ENCODE measurements at regions not wholly inside any gene's neighbourhood (a gene's known extent, or its start where the extent isn't known, plus 50 kb on each side); places are given as distances from the start of the nearest gene placed in this dataset.
"Not testable (repeated sequence)": the region's sequence is repeated elsewhere in the genome, so short reads cannot be mapped to it uniquely, and the experiment has no call there.

- Histone ChIP-seq H3K4me1 (ENCODE audit: control insufficient read depth in 2 of 2, insufficient read depth in 2 of 2, low read length in 2 of 2) (peaks cover 15 to 42% of the 10 kb centered on the region in 2 donors), H3K9me3 (ENCODE audit: control insufficient read depth in 2 of 3, low read length in 3 of 3) (no peaks in the 10 kb centered on the region), H3K36me3 (ENCODE audit: control insufficient read depth in 2 of 3, insufficient read depth in 3 of 3, low read length in 3 of 3) (no peaks in the 10 kb centered on the region), H3K27ac (ENCODE audit: low read depth, low read length) (no peak overlapping the region), H3K4me3 (ENCODE audit: low read length) (no peak overlapping the region), H3K27me3 (ENCODE audit: control insufficient read depth in 2 of 2, insufficient read depth in 2 of 2, low read length in 2 of 2) (no peaks in the 10 kb centered on the region)
- Mint-ChIP-seq H3K4me3 (no peak overlapping the region), H3K27me3 (no peaks in the 10 kb centered on the region), H3K4me1 (peaks cover 18 to 44% (median 37%) of the 10 kb centered on the region in 7 donors), H3K36me3 (peaks cover 0 to 1% (median 0%) of the 10 kb centered on the region in 5 donors), H3K27ac (peak overlapping the region in 3 of 9 donors; percentile 18 to 72 (median 64)), H3K9me3 (no peaks in the 10 kb centered on the region)
- intact Hi-C loops (cut with micrococcal nuclease): no loop called here
- CTCF ChIA-PET: no interaction called here
- POLR2A ChIA-PET: interaction anchor here (0.6 to 7.3 kb wide), 4 partner anchors 10 to 51 kb away, joined by 3 to 125 read pairs (median 56); partner anchors contain the start of gene ZNF217
- no peak for DNase-seq
- ATAC-seq: no peak
Observed at GRCh38 chr20:53647286-53647821, 53.7 kb upstream of the ZNF217 start.

- H3K9me3 Mint-ChIP-seq: no peaks in the 10 kb centered on the region
- Histone ChIP-seq H3K27ac (ENCODE audit: low read depth, low read length) (no peak overlapping the region), H3K36me3 (ENCODE audit: control insufficient read depth in 2 of 3, insufficient read depth in 3 of 3, low read length in 3 of 3) (no peaks in the 10 kb centered on the region), H3K4me1 (ENCODE audit: control insufficient read depth in 2 of 2, insufficient read depth in 2 of 2, low read length in 2 of 2) (peaks cover 13 to 42% of the 10 kb centered on the region in 2 donors), H3K4me3 (ENCODE audit: low read length) (no peak overlapping the region), H3K9me3 (ENCODE audit: control insufficient read depth in 2 of 3, low read length in 3 of 3) (no peaks in the 10 kb centered on the region), H3K27me3 (ENCODE audit: control insufficient read depth in 2 of 2, insufficient read depth in 2 of 2, low read length in 2 of 2) (no peaks in the 10 kb centered on the region)
- POLR2A ChIA-PET: interaction anchor here (0.6 to 7.3 kb wide), 6 partner anchors 11 to 226 kb away, joined by 4 to 125 read pairs (median 28); partner anchors contain the start of gene ZNF217
- intact Hi-C loops (cut with micrococcal nuclease): no loop called here
- no peak overlapping the region for H3K4me3 Mint-ChIP-seq
- no peaks in the 10 kb centered on the region for H3K27me3 Mint-ChIP-seq
- DNase-seq: no peak
- peaks cover 22 to 45% (median 37%) of the 10 kb centered on the region in 7 donors for H3K4me1 Mint-ChIP-seq
- CTCF ChIA-PET: interaction anchor here (0.9 to 1.6 kb wide), 2 partner anchors 25 to 72 kb away, joined by 5 to 9 read pairs; no protein-coding TSS in a partner anchor
- H3K27ac Mint-ChIP-seq: peak overlapping the region in 4 of 9 donors; percentile 16 to 100 (median 80)
- peaks cover 0 to 1% (median 0%) of the 10 kb centered on the region in 5 donors for H3K36me3 Mint-ChIP-seq
- ATAC-seq: no peak
Observed at GRCh38 chr20:53646550-53646949, 52.9 kb upstream of the ZNF217 start.

- H3K27me3 Mint-ChIP-seq: no peaks in the 10 kb centered on the region
- Histone ChIP-seq H3K9me3 (ENCODE audit: control insufficient read depth in 2 of 3, low read length in 3 of 3) (no peaks in the 10 kb centered on the region), H3K4me1 (ENCODE audit: control insufficient read depth in 2 of 2, insufficient read depth in 2 of 2, low read length in 2 of 2) (peaks cover 13 to 45% of the 10 kb centered on the region in 2 donors), H3K36me3 (ENCODE audit: control insufficient read depth in 2 of 3, insufficient read depth in 3 of 3, low read length in 3 of 3) (no peaks in the 10 kb centered on the region), H3K27me3 (ENCODE audit: control insufficient read depth in 2 of 2, insufficient read depth in 2 of 2, low read length in 2 of 2) (no peaks in the 10 kb centered on the region), H3K4me3 (ENCODE audit: low read length) (no peak overlapping the region), H3K27ac (ENCODE audit: low read depth, low read length) (no peak overlapping the region)
- no peaks in the 10 kb centered on the region for H3K9me3 Mint-ChIP-seq
- ChIA-PET CTCF (interaction anchor here (0.9 to 1.6 kb wide), 3 partner anchors 24 to 71 kb away, joined by 3 to 9 read pairs (median 5); no protein-coding TSS in a partner anchor), POLR2A (interaction anchor here (1.0 to 7.3 kb wide), 7 partner anchors 10 to 227 kb away, joined by 3 to 125 read pairs (median 5); partner anchors contain the start of gene ZNF217)
- peaks cover 0 to 1% (median 0%) of the 10 kb centered on the region in 5 donors for H3K36me3 Mint-ChIP-seq
- intact Hi-C loops (cut with micrococcal nuclease): no loop called here
- peak overlapping the region in 8 of 9 donors; percentile 10 to 100 (median 94) for H3K27ac Mint-ChIP-seq
- ATAC-seq (no peak), DNase-seq (no peak)
- H3K4me1 Mint-ChIP-seq: peaks cover 25 to 54% (median 43%) of the 10 kb centered on the region in 7 donors
- no peak overlapping the region for H3K4me3 Mint-ChIP-seq
Observed at GRCh38 chr20:53645582-53645897, 51.9 kb upstream of the ZNF217 start.

- H3K36me3 Mint-ChIP-seq: not testable (repeated sequence)
- CTCF ChIA-PET: interaction anchor here (1.8 kb wide), 1 partner anchor 65 kb away, joined by 5 read pairs; no protein-coding TSS in a partner anchor
- H3K27ac ChIP-seq (ENCODE audit: low read depth, low read length): peak overlapping the region; percentile 77
Observed at GRCh38 chr20:53644108-53644507, 50.5 kb upstream of the ZNF217 start.

More at GRCh38 chr20:53644108-53644507, 50.5 kb upstream of the ZNF217 start:
- intact Hi-C loops (cut with micrococcal nuclease); ATAC-seq; H3K9me3 Mint-ChIP-seq; H3K27me3 Mint-ChIP-seq; H3K36me3 ChIP-seq (ENCODE audit: control insufficient read depth in 2 of 3, insufficient read depth in 3 of 3, low read length in 3 of 3); H3K4me3 ChIP-seq (ENCODE audit: low read length); H3K9me3 ChIP-seq (ENCODE audit: control insufficient read depth in 2 of 3, low read length in 3 of 3); DNase-seq; H3K27me3 ChIP-seq (ENCODE audit: control insufficient read depth in 2 of 2, insufficient read depth in 2 of 2, low read length in 2 of 2): not testable (repeated sequence)
- peak overlapping the region in 5 of 10 donors; percentile 13 to 92 (median 45) for H3K4me3 Mint-ChIP-seq
- peak overlapping the region; percentile 38 to 100 (median 95) for H3K27ac Mint-ChIP-seq
- POLR2A ChIA-PET: interaction anchor here (0.6 to 7.3 kb wide), 9 partner anchors 9 to 306 kb away, joined by 3 to 125 read pairs (median 14); partner anchors contain the start of gene ZNF217
- H3K4me1 Mint-ChIP-seq: peaks cover 28 to 64% (median 48%) of the 10 kb centered on the region in 7 donors
- peaks cover 13 to 45% of the 10 kb centered on the region in 2 donors for H3K4me1 ChIP-seq (ENCODE audit: control insufficient read depth in 2 of 2, insufficient read depth in 2 of 2, low read length in 2 of 2)
